T-helper 1 cell (primary cell): ENCODE measurements at regions not wholly inside any gene's neighbourhood (a gene's known extent, or its start where the extent isn't known, plus 50 kb on each side); places are given as distances from the start of the nearest gene placed in this dataset.

Experiments
- DNase-seq, 5 donors: peaks; one replicate each; pipeline ENCODE4 v3.0.0-alpha.2; 2012 to 2020

DNA sequence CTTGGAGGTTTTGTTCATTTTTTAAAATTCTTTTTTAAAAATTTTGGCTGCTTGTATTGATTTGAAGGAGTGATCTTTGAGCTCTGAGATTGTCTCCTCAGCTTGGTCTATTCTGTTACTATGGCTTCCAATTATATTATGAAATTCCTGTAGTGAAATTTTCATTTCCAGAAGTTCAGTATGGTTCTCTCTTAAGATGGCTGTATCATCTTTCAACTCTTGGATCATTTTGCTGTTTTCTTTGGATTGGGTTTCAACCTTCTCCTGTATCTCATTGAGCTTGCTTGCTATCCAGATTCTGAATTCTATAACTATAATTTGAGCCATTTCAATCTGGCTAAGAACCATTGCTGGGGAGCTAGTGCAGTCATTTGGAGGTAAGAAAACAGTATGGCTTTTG lies 270.8 kb upstream of the NT5C1B start:
- no peak for DNase-seq

- DNase-seq, result no peak
These were observed 267.4 kb upstream of the NT5C1B start for GRCh38 chr2:18856765-18857164.

DNA sequence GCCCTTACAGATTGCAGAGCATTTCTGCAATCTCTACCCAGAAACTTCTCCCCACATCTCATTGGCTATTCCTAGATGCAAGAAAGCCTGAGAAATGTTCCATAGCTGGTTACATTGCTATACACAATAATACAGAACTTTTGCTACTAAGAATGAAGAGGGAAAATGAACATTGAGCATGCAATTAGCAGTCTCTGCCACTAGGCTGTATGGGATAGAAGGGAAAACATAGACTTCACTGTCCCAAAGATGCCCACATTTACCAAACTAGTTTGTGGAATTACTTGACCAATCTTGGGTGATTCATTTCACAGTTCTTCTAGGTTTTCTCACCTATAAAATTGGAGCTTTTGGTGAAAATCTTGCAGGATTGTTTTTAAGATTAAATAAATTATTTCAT lies 265.7 kb upstream of the NT5C1B start:
- DNase-seq, result no peak

- DNase-seq, result no peak
These were observed 260.6 kb upstream of the NT5C1B start for GRCh38 chr2:18849841-18850578.

DNA sequence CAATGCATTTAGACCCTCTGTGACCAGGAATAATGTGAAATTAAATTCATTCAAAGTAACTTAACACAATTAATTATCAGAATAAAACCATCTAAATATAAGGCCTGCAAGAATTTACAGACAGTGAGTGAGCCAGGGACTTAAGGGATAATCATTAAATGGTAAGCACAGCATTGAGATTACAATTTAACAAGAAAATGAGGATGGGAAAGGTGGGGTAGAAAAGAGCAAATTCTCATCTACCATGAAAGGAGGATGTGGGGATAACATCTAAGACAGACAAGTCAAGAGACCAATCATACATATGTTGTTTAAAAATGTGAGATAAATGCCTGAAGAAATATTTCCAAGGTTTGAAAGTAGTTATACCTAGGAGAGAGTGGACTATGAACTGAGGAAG lies 259.3 kb upstream of the NT5C1B start:
- no peak for DNase-seq

DNA sequence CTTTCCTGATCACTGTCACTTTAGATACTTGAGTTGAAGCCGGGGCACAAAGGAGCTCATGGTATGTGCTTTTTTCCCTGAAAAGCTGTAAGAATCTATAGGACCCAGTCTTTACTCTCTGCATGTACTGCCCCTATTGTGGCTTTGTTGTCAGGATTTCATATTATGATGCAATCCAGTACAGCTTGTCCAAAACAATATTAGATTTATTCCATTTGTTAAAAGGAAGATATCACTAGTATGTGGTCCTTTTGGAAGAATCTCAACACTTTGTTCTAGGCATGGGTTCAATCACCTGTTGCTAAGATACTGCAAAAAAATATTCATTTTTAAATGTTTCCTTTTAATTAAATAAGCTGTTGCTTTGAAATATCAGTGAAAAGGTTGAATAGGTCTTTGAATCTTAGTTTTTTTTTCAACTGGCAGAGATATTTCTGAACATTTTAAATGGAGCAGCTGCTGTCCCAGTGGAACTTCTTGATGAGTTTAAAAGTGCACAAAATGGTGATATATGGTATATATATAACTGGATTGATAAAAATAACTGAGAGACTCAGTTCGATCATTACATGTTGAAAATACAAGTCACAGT lies 256.6 kb upstream of the NT5C1B start:
- DNase-seq, result no peak

- DNase-seq, result no peak
These were observed 253.5 kb upstream of the NT5C1B start for GRCh38 chr2:18842836-18843235.

GRCh38 chr2:18841248-18842150 lies 252.1 kb upstream of the NT5C1B start:
- DNase-seq, result no peak

DNA sequence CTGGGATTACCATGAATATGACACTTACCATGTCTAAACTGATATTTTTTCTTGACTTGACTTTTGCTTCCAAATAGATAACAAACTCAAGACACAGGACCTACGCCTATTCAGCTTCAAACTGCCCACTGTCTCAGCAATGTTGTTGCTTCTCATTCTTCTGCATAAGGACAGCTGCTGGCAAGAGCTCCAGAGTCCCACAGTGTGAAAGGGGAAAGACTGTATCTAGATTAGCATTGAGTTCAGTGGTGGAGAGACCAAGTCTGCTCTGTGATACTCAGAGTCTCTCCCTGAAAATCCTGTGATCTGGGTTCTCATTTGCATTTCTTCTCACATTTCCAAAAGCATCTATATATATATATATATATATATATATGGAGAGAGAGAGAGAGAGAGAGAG lies 247.9 kb upstream of the NT5C1B start:
- DNase-seq, result no peak

DNA sequence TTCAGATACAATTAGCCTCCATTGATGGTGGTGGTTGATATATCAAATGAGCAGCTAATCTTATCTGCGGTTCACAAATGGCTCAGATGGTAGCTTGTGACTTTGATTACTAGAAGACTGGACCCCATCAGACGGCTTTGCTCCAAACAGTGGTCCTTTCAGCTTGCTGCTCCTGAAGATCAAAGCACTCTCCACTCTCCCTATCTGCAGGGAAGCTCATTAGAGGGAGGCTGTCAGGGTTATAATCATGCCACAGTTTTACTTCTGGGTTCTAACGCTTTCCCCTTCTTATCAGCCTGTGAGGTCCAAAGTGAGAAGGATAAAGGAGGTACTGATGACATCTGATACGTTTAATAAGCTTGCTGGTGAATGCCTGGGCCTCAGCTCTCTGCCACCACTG lies 247.1 kb upstream of the NT5C1B start:
- no peak for DNase-seq

DNA sequence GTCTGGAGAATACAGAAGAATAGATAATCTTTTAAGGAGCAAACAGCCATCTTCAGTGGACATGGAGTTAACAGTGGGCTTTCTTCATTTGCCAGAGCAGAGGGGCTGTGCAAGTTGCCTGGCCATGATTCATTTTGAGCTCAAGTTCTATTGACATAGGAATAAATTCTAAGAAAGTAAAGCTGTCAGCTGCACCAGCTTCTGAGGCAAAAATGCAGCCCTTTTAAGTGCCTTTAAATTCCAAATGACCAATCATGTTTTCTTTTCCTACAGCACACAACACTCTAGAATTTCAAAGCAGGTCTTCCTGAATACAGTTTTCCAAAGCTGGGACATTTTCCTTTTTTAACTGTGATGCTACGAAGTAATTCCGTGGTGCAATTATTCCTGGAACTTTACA lies 246.4 kb upstream of the NT5C1B start:
- DNase-seq, result no peak

DNA sequence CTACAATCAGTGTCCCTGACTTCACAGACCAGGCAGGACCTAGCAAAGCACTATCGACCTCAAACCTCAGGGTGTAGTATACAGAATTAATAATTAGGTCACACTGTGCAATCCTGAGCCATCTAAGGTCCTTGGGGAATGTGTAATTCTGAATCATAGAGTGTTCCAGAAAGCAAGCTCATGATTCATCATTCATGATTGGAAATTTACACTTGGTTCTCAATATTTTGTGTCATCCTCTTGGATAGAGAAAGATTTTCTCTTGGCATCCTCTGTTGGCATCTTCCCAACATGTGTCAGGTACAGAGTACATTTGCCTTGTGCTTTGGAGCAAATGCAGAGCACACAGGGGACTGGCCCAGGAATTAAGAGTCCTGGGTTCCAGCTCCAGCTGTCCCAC lies 245.0 kb upstream of the NT5C1B start:
- DNase-seq, result no peak

- no peak for DNase-seq
These were observed 244.6 kb upstream of the NT5C1B start for GRCh38 chr2:18833941-18834340.

GRCh38 chr2:18831916-18832510 lies 242.6 kb upstream of the NT5C1B start:
- DNase-seq, result no peak

DNA sequence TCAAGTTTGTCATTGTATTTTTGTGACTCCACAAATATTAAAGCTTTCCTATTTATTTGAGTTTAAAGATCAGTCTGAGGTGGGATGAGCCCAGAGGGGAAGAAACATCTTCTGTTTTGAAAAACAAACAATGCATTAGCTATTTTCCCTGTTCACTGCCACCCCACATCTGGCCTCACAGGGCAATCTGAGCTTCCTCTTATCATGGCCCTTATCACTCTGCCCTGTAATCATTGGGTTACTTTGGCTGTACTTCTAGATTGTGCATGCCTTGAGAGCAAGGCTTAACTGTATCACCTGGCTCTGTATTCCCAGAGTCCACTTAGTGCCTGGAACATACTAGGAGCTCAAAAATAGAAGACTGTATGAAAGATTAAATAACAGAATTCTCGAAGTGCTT lies 241.6 kb upstream of the NT5C1B start:
- no peak for DNase-seq

DNA sequence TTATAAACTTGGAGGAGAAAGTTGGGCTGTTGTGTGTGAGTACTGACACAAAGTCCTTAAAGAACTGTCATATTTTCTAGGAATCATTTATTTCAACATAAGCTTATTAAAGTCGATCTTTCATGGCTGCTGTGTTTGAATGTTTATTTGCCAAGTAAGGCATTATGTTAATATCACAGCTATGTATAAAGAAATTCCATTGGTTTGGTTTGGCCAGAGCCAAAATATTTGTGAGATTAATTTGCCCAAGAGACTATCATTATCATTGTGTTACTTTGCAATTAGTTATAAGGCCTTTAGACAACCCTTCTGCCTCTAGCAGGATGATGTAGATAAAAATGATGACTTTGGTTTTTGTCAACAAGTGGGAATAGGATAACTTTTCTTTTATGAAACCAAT lies 240.6 kb upstream of the NT5C1B start:
- DNase-seq, result no peak

GRCh38 chr2:18829251-18829902 lies 240.0 kb upstream of the NT5C1B start:
- DNase-seq, result no peak

DNA sequence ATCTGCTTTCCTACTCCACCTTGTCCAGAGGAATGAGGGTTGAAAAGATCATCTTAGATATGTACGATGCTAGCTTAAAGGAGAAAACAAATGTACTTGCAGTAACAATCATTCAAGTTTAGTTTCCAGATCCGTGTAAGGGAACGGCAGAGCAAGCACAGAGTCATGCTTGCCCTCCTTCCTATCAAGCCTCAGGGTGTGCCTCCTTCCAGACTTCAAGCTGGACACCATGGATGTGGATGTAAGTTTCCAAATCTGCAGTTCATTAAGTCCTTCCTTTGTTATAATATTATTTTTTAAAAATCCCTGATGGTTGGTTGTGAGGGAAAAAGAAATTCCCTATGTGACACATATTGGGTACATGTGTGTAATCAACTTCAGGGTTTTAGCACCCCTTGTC lies 238.9 kb upstream of the NT5C1B start:
- no peak for DNase-seq

DNA sequence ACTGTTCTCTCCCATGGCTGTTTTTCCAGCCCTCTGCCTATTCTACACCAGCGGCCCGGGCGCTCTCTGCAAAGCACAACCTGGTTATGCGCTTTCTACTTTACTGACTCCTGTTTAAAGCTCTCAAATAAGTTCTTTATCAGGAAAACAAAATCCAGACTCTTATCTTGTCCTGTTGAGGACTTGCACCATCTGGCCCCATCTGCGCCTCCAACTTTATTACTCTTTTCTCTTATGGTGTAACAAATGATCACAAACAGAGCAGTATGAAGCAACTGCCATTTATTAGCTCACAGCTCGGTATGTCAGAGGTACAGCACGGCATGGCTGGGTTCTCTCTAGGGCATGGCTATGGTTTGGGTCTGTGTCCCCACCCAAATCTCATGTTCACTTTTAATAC lies 236.5 kb upstream of the NT5C1B start:
- no peak for DNase-seq

- no peak for DNase-seq
These were observed 235.5 kb upstream of the NT5C1B start for GRCh38 chr2:18824915-18825314.

DNA sequence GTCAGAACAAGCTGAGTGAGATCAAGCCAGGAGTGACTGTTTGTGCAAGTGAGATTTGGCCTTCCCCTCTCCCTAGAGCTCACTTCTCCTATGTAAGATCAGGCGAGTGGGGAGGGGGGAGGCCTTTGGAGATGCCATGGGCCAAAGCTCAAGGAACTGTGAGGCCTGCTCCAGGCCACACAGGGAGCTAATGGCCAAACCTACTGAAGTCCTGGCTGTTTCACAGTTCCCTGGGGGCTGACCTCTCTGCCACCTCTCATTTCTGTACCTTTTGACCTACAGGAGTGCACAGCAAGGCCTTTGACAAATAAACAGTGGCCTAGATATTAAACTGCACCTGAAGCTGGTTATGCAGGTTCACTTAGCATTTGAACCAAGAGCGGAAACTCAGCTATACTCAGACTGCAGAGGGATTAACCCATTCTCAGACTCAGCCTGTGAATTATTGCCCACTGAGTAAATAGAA lies 235.0 kb upstream of the NT5C1B start:
- DNase-seq, result no peak

DNA sequence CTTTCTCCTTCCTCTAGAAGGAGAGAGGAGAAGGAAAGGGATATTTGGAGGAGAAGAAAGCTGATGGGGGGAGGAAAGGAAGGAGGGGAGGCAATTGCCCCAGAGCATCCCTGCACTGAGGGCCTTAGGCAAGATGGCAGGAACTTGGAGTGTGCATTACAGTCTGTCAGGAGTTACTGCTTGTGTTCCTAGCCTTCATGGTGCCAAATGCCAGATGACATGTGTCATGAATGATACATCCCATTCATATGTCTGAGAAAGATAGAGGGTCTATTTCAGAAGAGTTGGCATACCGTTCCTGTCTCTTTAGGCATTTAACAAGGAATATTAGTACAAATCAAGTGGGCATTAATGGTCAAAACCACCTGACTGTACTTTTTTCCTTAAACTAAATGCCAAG lies 232.1 kb upstream of the NT5C1B start:
- DNase-seq, result no peak

DNA sequence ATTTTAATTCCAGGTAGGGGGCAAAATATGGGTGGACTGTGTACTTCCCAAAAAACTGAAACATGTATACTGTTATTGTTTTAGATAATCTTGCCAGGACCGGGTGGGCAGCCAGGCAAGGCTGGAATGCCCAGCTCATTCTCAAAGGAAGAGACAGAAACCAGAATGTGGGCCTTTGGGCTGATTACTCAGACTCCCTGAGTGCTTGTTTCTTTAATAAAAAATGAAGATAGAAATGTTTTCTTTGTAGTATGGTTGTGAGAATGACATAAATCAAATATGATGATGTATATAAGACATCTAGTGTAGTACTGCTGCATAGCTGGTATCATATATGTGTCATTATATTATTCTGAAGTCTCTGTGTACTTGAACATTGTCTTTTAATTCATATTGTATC lies 231.6 kb upstream of the NT5C1B start:
- DNase-seq, result no peak
